NCI-H524 (cell line): ENCODE measurements at regions not wholly inside any gene's neighbourhood (a gene's known extent, or its start where the extent isn't known, plus 50 kb on each side); places are given as distances from the start of the nearest gene placed in this dataset.

Source experiments
- DNase-seq, 2 experiments: peaks; one replicate each; lab custom pipeline; 2025; lab: John Stamatoyannopoulos, UW

GRCh38 chr3:3629911-3630310, 169.3 kb upstream of the LRRN1 start:
- DNase-seq: no peak

- DNase-seq: no peak
Measured at GRCh38 chr3:3628676-3629328, 170.4 kb upstream of the LRRN1 start.

- DNase-seq: no peak
Measured at GRCh38 chr3:3627114-3627513, 172.1 kb upstream of the LRRN1 start.

GRCh38 chr3:3625544-3626271, 173.5 kb upstream of the LRRN1 start:
- no peak for DNase-seq

GRCh38 chr3:3619815-3620214, 179.4 kb upstream of the LRRN1 start:
- no peak for DNase-seq

- DNase-seq: no peak
Measured at GRCh38 chr3:3618623-3619022, 180.6 kb upstream of the LRRN1 start.

GRCh38 chr3:3615533-3615932, 183.7 kb upstream of the LRRN1 start:
- DNase-seq: no peak

GRCh38 chr3:3610581-3611298, 188.5 kb upstream of the LRRN1 start:
- DNase-seq: no peak

- no peak for DNase-seq
Measured at GRCh38 chr3:3606321-3606720, 192.9 kb upstream of the LRRN1 start.

GRCh38 chr3:3605226-3605625, 194.0 kb upstream of the LRRN1 start:
- no peak for DNase-seq

GRCh38 chr3:3603351-3603750, 195.9 kb upstream of the LRRN1 start:
- no peak for DNase-seq

GRCh38 chr3:3600665-3601340, 198.4 kb upstream of the LRRN1 start:
- DNase-seq: no peak

- DNase-seq: no peak
Measured at GRCh38 chr3:3599016-3599415, 200.2 kb upstream of the LRRN1 start.

- DNase-seq: no peak
Measured at GRCh38 chr3:3594986-3595385, 204.2 kb upstream of the LRRN1 start.

GRCh38 chr3:3589715-3590130, 209.5 kb upstream of the LRRN1 start:
- DNase-seq: no peak

- DNase-seq: peak; percentile 72 to 88
Measured at GRCh38 chr3:3587647-3587972, 211.6 kb upstream of the LRRN1 start.

GRCh38 chr3:3586843-3587646, 212.2 kb upstream of the LRRN1 start:
- no peak for DNase-seq

GRCh38 chr3:3586336-3586735, 212.9 kb upstream of the LRRN1 start:
- DNase-seq: no peak

GRCh38 chr3:3579658-3580057, 219.6 kb upstream of the LRRN1 start:
- no peak for DNase-seq

GRCh38 chr3:3578718-3579117, 220.5 kb upstream of the LRRN1 start:
- no peak for DNase-seq

- no peak for DNase-seq
Measured at GRCh38 chr3:3577823-3578222, 221.4 kb upstream of the LRRN1 start.

- DNase-seq: no peak
Measured at GRCh38 chr3:3573341-3573740, 225.9 kb upstream of the LRRN1 start.
